Trophoblast cell (in vitro differentiated cells and primary cell): ENCODE measurements at regions not wholly inside any gene's neighbourhood (a gene's known extent, or its start where the extent isn't known, plus 50 kb on each side); places are given as distances from the start of the nearest gene placed in this dataset.

Source experiments
- DNase-seq, 2 donors: peaks; one replicate each; pipeline ENCODE4 v3.0.0-alpha.2; 2016
- H2AFZ ChIP-seq: 2 replicates; pipeline ENCODE4 v1.6.1; 2013; ENCODE audit warnings: low read length, moderate library complexity, mild to moderate bottlenecking; ENCODE audit not compliant: insufficient read depth, poor library complexity
- H2AK5ac ChIP-seq: 2 replicates; pipeline ENCODE4 v1.6.1; 2013; ENCODE audit warnings: mild to moderate bottlenecking, low read length
- H2BK120ac ChIP-seq: 2 replicates; pipeline ENCODE4 v1.6.1; 2013; ENCODE audit warnings: low read length, mild to moderate bottlenecking, moderate library complexity; ENCODE audit not compliant: insufficient read depth, poor library complexity
- H2BK12ac ChIP-seq: 2 replicates; pipeline ENCODE4 v1.6.1; 2013; ENCODE audit warnings: mild to moderate bottlenecking, low read length, moderate library complexity
- H2BK5ac ChIP-seq: 2 replicates; pipeline ENCODE4 v1.6.1; 2013; ENCODE audit warnings: low read length, low read depth, moderate library complexity, mild to moderate bottlenecking; ENCODE audit not compliant: poor library complexity
- H3K14ac ChIP-seq: 2 replicates; pipeline ENCODE4 v1.6.1; 2013; ENCODE audit warnings: mild to moderate bottlenecking, low read length
- H3K18ac ChIP-seq: 2 replicates; pipeline ENCODE4 v1.6.1; 2013; ENCODE audit warnings: mild to moderate bottlenecking, low read length
- H3K23ac ChIP-seq: 2 replicates; pipeline ENCODE4 v1.6.1; 2013; ENCODE audit warnings: low read length
- H3K27ac ChIP-seq: 2 replicates; pipeline ENCODE4 v1.5.1; 2013; ENCODE audit warnings: low read depth, mild to moderate bottlenecking, inconsistent platforms, low read length, moderate library complexity
- H3K27me3 ChIP-seq: 2 replicates; pipeline ENCODE4 v1.6.1; 2013; ENCODE audit warnings: inconsistent platforms, mild to moderate bottlenecking, low read length, moderate library complexity; ENCODE audit not compliant: insufficient read depth
- H3K36me3 ChIP-seq, 2 experiments: 1 replicate in 1 of 2; 2 replicates in 1 of 2; pipeline ENCODE4 v1.6.1; 2013; ENCODE audit warnings: low read length in 2 of 2, mild to moderate bottlenecking in 2 of 2, moderate library complexity in 1 of 2; ENCODE audit not compliant: insufficient read depth in 2 of 2, control insufficient read depth in 1 of 2
- H3K4ac ChIP-seq: 2 replicates; pipeline ENCODE4 v1.6.1; 2013; ENCODE audit warnings: low read depth, mild to moderate bottlenecking, low read length, moderate library complexity
- H3K4me1 ChIP-seq, 2 experiments: 1 replicate in 1 of 2; 2 replicates in 1 of 2; pipeline ENCODE4 v1.6.1; 2013; ENCODE audit warnings: low read length in 2 of 2, mild to moderate bottlenecking in 2 of 2, moderate library complexity in 1 of 2; ENCODE audit not compliant: insufficient read depth in 2 of 2, control insufficient read depth in 1 of 2
- H3K4me2 ChIP-seq: 2 replicates; pipeline ENCODE4 v1.6.1; 2013; ENCODE audit warnings: inconsistent platforms, mild to moderate bottlenecking, low read length, moderate library complexity
- H3K4me3 ChIP-seq: 2 replicates; pipeline ENCODE4 v1.5.1; 2013; ENCODE audit warnings: mild to moderate bottlenecking, low read depth, low read length, inconsistent platforms
- H3K79me1 ChIP-seq: one replicate; pipeline ENCODE4 v1.6.1; 2013; ENCODE audit warnings: low read length
- H3K79me2 ChIP-seq: 2 replicates; pipeline ENCODE4 v1.6.1; 2013; ENCODE audit warnings: low read length, mild to moderate bottlenecking; ENCODE audit not compliant: control insufficient read depth, insufficient read depth, poor library complexity
- H3K9ac ChIP-seq: 2 replicates; pipeline ENCODE4 v1.6.1; 2013; ENCODE audit warnings: mild to moderate bottlenecking, low read length
- H3K9me3 ChIP-seq: 2 replicates; pipeline ENCODE4 v1.6.1; 2013; ENCODE audit warnings: low read depth, mild to moderate bottlenecking, control low read depth, inconsistent platforms, low read length; ENCODE audit not compliant: insufficient read depth
- H4K12ac ChIP-seq: 2 replicates; pipeline ENCODE4 v1.6.1; 2013; ENCODE audit warnings: low read depth, mild to moderate bottlenecking, low read length, moderate library complexity
- H4K8ac ChIP-seq: 2 replicates; pipeline ENCODE4 v1.6.1; 2013; ENCODE audit warnings: low read depth, mild to moderate bottlenecking, low read length, moderate library complexity
- H4K91ac ChIP-seq: one replicate; pipeline ENCODE4 v1.6.1; 2013; ENCODE audit warnings: low read depth, mild to moderate bottlenecking, low read length, moderate library complexity
- WGBS: extraction: QIAGEN DNeasy Blood & Tissue Kit; methylation state at CpG from one replicate; pipeline ENCODE4 v1.1.7; 2013; ENCODE audit warnings: missing lambda C conversion rate; ENCODE audit not compliant: insufficient read length, insufficient coverage; ENCODE audit errors: extremely low coverage; 5-methylcytosine and 5-hydroxymethylcytosine counted together

- no peak overlapping the region for H3K9ac ChIP-seq
- no peaks in the 10 kb centered on the region for H3K79me2 ChIP-seq
- no peaks in the 10 kb centered on the region for H3K79me1 ChIP-seq
- H4K8ac ChIP-seq = no peak overlapping the region
- no CpG with 5 or more reads among the region's 1 CpG for WGBS
- no peak overlapping the region for H4K91ac ChIP-seq
- no peak overlapping the region for H3K14ac ChIP-seq
- no peak overlapping the region for H3K27ac ChIP-seq
- no peak overlapping the region for H2BK120ac ChIP-seq
- no peak overlapping the region for H4K12ac ChIP-seq
- no peak overlapping the region for H2BK5ac ChIP-seq
- no peak overlapping the region for H3K4me3 ChIP-seq
- H3K4me2 ChIP-seq = no peak overlapping the region
- H3K18ac ChIP-seq = no peak overlapping the region
- no peaks in the 10 kb centered on the region for H3K4me1 ChIP-seq
- no peak overlapping the region for H2BK12ac ChIP-seq
- no peak for DNase-seq
- H3K9me3 ChIP-seq = no peaks in the 10 kb centered on the region
- no peak overlapping the region for H2AFZ ChIP-seq
- no peak overlapping the region for H2AK5ac ChIP-seq
- H3K23ac ChIP-seq = no peak overlapping the region
- no peak overlapping the region for H3K4ac ChIP-seq
- no peaks in the 10 kb centered on the region for H3K36me3 ChIP-seq
- H3K27me3 ChIP-seq = no peaks in the 10 kb centered on the region
These were observed 291.8 kb upstream of the ACTBL2 start for GRCh38 chr5:57774439-57774838.

GRCh38 chr5:57772512-57772911 lies 289.9 kb upstream of the ACTBL2 start:
- H3K4ac ChIP-seq = no peak overlapping the region
- no peak overlapping the region for H3K18ac ChIP-seq
- no peak overlapping the region for H4K8ac ChIP-seq
- H3K4me1 ChIP-seq = peaks cover 0 to 3% of the 10 kb centered on the region in 2 experiments
- no peak overlapping the region for H4K91ac ChIP-seq
- H3K14ac ChIP-seq = no peak overlapping the region
- no peak overlapping the region for H3K27ac ChIP-seq
- no peak overlapping the region for H3K9ac ChIP-seq
- DNase-seq = no peak
- H3K23ac ChIP-seq = no peak overlapping the region
- H2AFZ ChIP-seq = no peak overlapping the region
- no peaks in the 10 kb centered on the region for H3K27me3 ChIP-seq
- no peak overlapping the region for H2BK5ac ChIP-seq
- H2BK120ac ChIP-seq = no peak overlapping the region
- H2BK12ac ChIP-seq = no peak overlapping the region
- no peaks in the 10 kb centered on the region for H3K79me1 ChIP-seq
- H3K9me3 ChIP-seq = no peaks in the 10 kb centered on the region
- H3K36me3 ChIP-seq = no peaks in the 10 kb centered on the region
- H4K12ac ChIP-seq = no peak overlapping the region
- no peak overlapping the region for H2AK5ac ChIP-seq
- H3K4me3 ChIP-seq = no peak overlapping the region
- H3K79me2 ChIP-seq = no peaks in the 10 kb centered on the region
- no peak overlapping the region for H3K4me2 ChIP-seq

- Histone ChIP-seq H3K79me2 (no peaks in the 10 kb centered on the region), H3K4ac (no peak overlapping the region), H2BK5ac (no peak overlapping the region), H4K91ac (no peak overlapping the region), H3K27ac (no peak overlapping the region), H3K18ac (no peak overlapping the region), H3K36me3 (no peaks in the 10 kb centered on the region), H4K12ac (no peak overlapping the region), H3K27me3 (no peaks in the 10 kb centered on the region), H3K4me2 (no peak overlapping the region), H2BK120ac (no peak overlapping the region), H3K23ac (no peak overlapping the region), H3K14ac (no peak overlapping the region), H3K4me3 (no peak overlapping the region), H2BK12ac (no peak overlapping the region), H4K8ac (no peak overlapping the region), H3K79me1 (no peaks in the 10 kb centered on the region), H2AFZ (no peak overlapping the region), H3K4me1 (peaks cover 0 to 3% of the 10 kb centered on the region in 2 experiments), H2AK5ac (no peak overlapping the region), H3K9ac (no peak overlapping the region), H3K9me3 (no peaks in the 10 kb centered on the region)
- WGBS = no CpG with 5 or more reads among the region's 2 CpGs
- no peak for DNase-seq
These were observed 287.4 kb upstream of the ACTBL2 start for GRCh38 chr5:57770039-57770438.

DNA sequence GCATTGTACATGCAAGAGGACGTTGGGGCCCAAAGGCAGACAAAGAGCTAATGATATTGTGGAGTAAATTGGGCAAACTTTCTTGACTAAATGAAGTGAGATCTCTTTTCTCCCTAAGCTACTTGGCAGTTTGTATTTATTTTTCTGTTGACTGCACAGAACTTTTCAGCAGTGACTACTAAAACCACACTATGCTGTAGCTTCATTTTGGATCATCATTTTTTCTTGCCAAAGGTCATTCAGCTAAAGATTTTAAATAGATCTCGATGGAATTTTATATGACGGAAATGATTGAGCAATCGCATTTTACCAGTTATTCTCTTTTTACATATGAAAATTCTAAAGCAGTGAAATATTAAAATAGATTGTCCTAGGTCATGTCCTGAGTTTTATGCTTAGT lies 286.1 kb upstream of the ACTBL2 start:
- Histone ChIP-seq H3K79me2 (no peaks in the 10 kb centered on the region), H3K4me1 (peaks cover 0 to 3% of the 10 kb centered on the region in 2 experiments), H4K12ac (no peak overlapping the region), H3K23ac (no peak overlapping the region), H3K79me1 (no peaks in the 10 kb centered on the region), H3K4ac (no peak overlapping the region), H3K27ac (no peak overlapping the region), H3K36me3 (no peaks in the 10 kb centered on the region), H2AK5ac (no peak overlapping the region), H3K9ac (no peak overlapping the region), H3K4me3 (no peak overlapping the region), H2AFZ (no peak overlapping the region), H3K18ac (no peak overlapping the region), H3K4me2 (no peak overlapping the region), H3K14ac (no peak overlapping the region), H3K9me3 (no peaks in the 10 kb centered on the region), H4K8ac (no peak overlapping the region), H4K91ac (no peak overlapping the region), H2BK5ac (no peak overlapping the region), H2BK120ac (no peak overlapping the region), H2BK12ac (no peak overlapping the region), H3K27me3 (no peaks in the 10 kb centered on the region)
- no CpG with 5 or more reads among the region's 4 CpGs for WGBS
- DNase-seq = no peak
